LNCaP clone FGC (cell line): ENCODE measurements at regions not wholly inside any gene's neighbourhood (a gene's known extent, or its start where the extent isn't known, plus 50 kb on each side); places are given as distances from the start of the nearest gene placed in this dataset.

Experiments
- DNase-seq: peaks from one replicate; pipeline ENCODE4 v3.0.0-alpha.2; 2011; ENCODE audit warnings: low read depth
- H3K4me3 ChIP-seq: 2 replicates; pipeline ENCODE4 v1.5.1; 2011; ENCODE audit warnings: mild to moderate bottlenecking, low read depth, low read length, control low read depth
- CTCF ChIP-seq: IDR thresholded peaks from 2 replicates; pipeline ENCODE4 v1.5.1; 2012; ENCODE audit warnings: mild to moderate bottlenecking; ENCODE audit not compliant: control insufficient read depth, insufficient read depth; ENCODE audit errors: extremely low read depth

DNA sequence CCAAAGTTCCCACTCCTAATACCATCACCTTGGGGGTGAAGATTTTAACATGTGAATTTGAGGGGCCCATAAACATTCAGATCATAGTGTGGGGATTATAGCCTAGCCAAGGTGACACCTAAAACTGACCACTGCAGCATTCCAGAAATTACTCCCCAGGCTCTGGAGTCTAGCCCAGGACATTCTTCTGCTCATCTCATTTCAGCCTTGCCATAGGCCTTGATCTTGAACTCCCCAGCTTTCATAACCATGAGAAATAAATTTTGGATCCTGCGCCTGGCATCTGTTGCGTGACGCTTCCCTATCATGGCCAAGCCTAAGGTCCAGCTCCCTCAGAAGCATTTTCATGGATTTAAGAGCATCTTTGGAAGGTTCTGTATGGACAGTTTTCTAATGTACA is 502.9 kb upstream of the THBS1 start:
- no peak for DNase-seq
- no peak overlapping the region for H3K4me3 ChIP-seq
- TF ChIP-seq CTCF: no peak

- DNase-seq: no peak
- no peak for TF ChIP-seq CTCF
- no peak overlapping the region for H3K4me3 ChIP-seq
These were observed 501.5 kb upstream of the THBS1 start for GRCh38 chr15:39079296-39079847.

DNA sequence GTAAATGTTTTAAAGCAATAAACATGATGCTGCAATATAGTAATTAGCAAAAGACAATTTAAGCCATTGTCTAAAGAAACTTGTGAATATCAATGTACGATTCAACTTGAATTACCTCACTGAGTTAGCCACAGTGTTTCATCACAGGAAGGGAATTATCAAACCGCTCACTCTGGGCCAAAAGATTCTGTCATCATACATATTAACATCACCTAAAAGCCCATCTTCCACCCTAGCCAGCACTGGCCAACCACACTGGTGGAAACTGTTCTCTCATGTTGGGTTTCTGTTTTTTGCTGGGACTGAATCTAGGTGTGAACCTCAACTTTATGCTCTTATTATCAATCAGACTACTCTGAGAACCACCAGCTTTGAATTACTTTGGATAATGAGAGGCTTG is 497.7 kb upstream of the THBS1 start:
- no peak overlapping the region for H3K4me3 ChIP-seq
- no peak for DNase-seq
- TF ChIP-seq CTCF: no peak

- H3K4me3 ChIP-seq: no peak overlapping the region
- no peak for DNase-seq
- TF ChIP-seq CTCF: no peak
These were observed 496.0 kb upstream of the THBS1 start for GRCh38 chr15:39084674-39085530.

DNA sequence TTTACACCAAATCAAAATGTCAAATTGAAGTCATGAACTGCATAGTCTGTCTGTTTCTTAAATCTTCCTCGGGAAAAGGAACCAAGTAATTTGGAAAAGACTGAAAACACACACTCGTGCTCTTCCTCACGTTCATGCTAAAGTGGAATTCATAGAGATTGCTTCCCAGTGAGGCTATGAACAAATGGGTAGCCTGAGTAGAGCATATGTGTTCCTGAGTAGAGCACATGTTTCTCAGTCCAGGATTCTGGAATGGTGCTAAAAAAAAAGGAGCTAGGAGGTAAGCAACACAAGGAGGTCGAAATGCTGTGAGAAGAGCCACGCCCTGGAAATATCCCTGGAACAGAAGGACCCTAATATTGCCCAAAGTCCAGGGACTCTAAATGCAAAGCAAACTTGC is 494.2 kb upstream of the THBS1 start:
- no peak overlapping the region for H3K4me3 ChIP-seq
- no peak for TF ChIP-seq CTCF
- no peak for DNase-seq

- H3K4me3 ChIP-seq: no peak overlapping the region
- no peak for TF ChIP-seq CTCF
- DNase-seq: peak; percentile 6
These were observed 492.7 kb upstream of the THBS1 start for GRCh38 chr15:39088156-39088555.
